SK-N-SH treated with all-trans-retinoic acid at 6 μM for 48 hours (cell line): ENCODE measurements at regions not wholly inside any gene's neighbourhood (a gene's known extent, or its start where the extent isn't known, plus 50 kb on each side); places are given as distances from the start of the nearest gene placed in this dataset.
A peak's percentile ranks its signal among the peaks of the same experiment; 100 is the strongest.

Experiments
- ATAC-seq: fragments of 200-7000 bp; cut with Tn5 transposase; 3 replicates; pipeline ENCODE4 v1.9.1; 2020; ENCODE audit warnings: mild to moderate bottlenecking, moderate library complexity
- ARNTL ChIP-seq: fragments of 450-650 bp; formaldehyde crosslinking; IDR thresholded peaks from 2 replicates; pipeline ENCODE4 v1.5.0; 2020; ENCODE audit warnings: low read depth, mild to moderate bottlenecking, moderate library complexity, borderline replicate concordance
- BACH2 ChIP-seq: fragments of 250-450 bp; sonication (Bioruptor Pico); IDR thresholded peaks from 2 replicates; pipeline ENCODE4 v1.9.0; 2021; ENCODE audit warnings: mild to moderate bottlenecking, borderline replicate concordance
- CSDC2 ChIP-seq: fragments of 250-450 bp; sonication (Bioruptor Pico); IDR thresholded peaks from 2 replicates; pipeline ENCODE4 v1.5.0; 2020; ENCODE audit warnings: mild to moderate bottlenecking, moderate library complexity
- ESRRG ChIP-seq: fragments of 250-450 bp; sonication (Bioruptor Pico); IDR thresholded peaks from 2 replicates; pipeline ENCODE4 v1.6.1; 2021; ENCODE audit warnings: mild to moderate bottlenecking
- ISL1 ChIP-seq: fragments of 250-450 bp; sonication (Bioruptor Pico); IDR thresholded peaks from 2 replicates; pipeline ENCODE4 v2.1.2; 2022; ENCODE audit warnings: mild to moderate bottlenecking, moderate library complexity
- OSR1 ChIP-seq: fragments of 250-450 bp; sonication (Bioruptor Pico); IDR thresholded peaks from 2 replicates; pipeline ENCODE4 v1.8.0; 2022; ENCODE audit warnings: moderate library complexity, mild to moderate bottlenecking, inconsistent platforms
- PATZ1 ChIP-seq: fragments of 250-450 bp; sonication (Bioruptor Pico); IDR thresholded peaks from 2 replicates; pipeline ENCODE4 v1.8.0; 2020; ENCODE audit warnings: mild to moderate bottlenecking, moderate library complexity, borderline replicate concordance
- PPARA ChIP-seq: fragments of 250-450 bp; sonication (Bioruptor Pico); IDR thresholded peaks from 2 replicates; pipeline ENCODE4 v1.5.0; 2020; ENCODE audit warnings: mild to moderate bottlenecking, borderline replicate concordance
- RARB ChIP-seq: fragments of 250-450 bp; sonication (Bioruptor Pico); IDR thresholded peaks from 2 replicates; pipeline ENCODE4 v1.8.0; 2021; ENCODE audit warnings: mild to moderate bottlenecking, moderate library complexity
- SNAI2 ChIP-seq: fragments of 250-450 bp; sonication (Bioruptor Pico); IDR thresholded peaks from 2 replicates; pipeline ENCODE4 v1.5.0; 2020; ENCODE audit warnings: mild to moderate bottlenecking, moderate library complexity
- TCF4 ChIP-seq: fragments of 250-450 bp; sonication (Bioruptor Pico); IDR thresholded peaks from 2 replicates; pipeline ENCODE4 v1.8.0; 2021; ENCODE audit warnings: mild to moderate bottlenecking, moderate library complexity, borderline replicate concordance
- TOX ChIP-seq: fragments of 250-450 bp; sonication (Bioruptor Pico); IDR thresholded peaks from 2 replicates; pipeline ENCODE4 v1.8.0; 2021; ENCODE audit warnings: mild to moderate bottlenecking, moderate library complexity, borderline replicate concordance
- TSHZ2 ChIP-seq: fragments of 250-450 bp; sonication (Bioruptor Pico); IDR thresholded peaks from 2 replicates; pipeline ENCODE4 v1.5.0; 2020; ENCODE audit warnings: mild to moderate bottlenecking, moderate library complexity
- ZC3H10 ChIP-seq: fragments of 250-450 bp; sonication (Bioruptor Pico); IDR thresholded peaks from 2 replicates; pipeline ENCODE4 v1.5.1; 2021; ENCODE audit warnings: mild to moderate bottlenecking, moderate library complexity
- ZFP3 ChIP-seq: fragments of 250-450 bp; sonication (Bioruptor Pico); IDR thresholded peaks from 2 replicates; pipeline ENCODE4 v1.5.0; 2020; ENCODE audit warnings: mild to moderate bottlenecking, moderate library complexity
- ZFP30 ChIP-seq: fragments of 450-650 bp; formaldehyde crosslinking; IDR thresholded peaks from 2 replicates; pipeline ENCODE4 v1.5.0; 2022; ENCODE audit warnings: mild to moderate bottlenecking, moderate library complexity
- ZNF565 ChIP-seq: fragments of 450-650 bp; formaldehyde crosslinking; conservative IDR thresholded peaks from 2 replicates; pipeline ENCODE4 v1.5.0; 2020; ENCODE audit warnings: low read depth, mild to moderate bottlenecking, moderate library complexity
- ZNF8 ChIP-seq: fragments of 450-650 bp; formaldehyde crosslinking; IDR thresholded peaks from 2 replicates; pipeline ENCODE4 v1.5.0; 2020; ENCODE audit warnings: mild to moderate bottlenecking, moderate library complexity

- no peak for TF ChIP-seq OSR1 (CRISPR knock-in tag)
- TF ChIP-seq BACH2 (CRISPR knock-in tag) = peak; percentile 26; the same call in 1 of the 2 replicates
- no peak for TF ChIP-seq ESRRG (CRISPR knock-in tag)
- no peak for TF ChIP-seq SNAI2
- no peak for TF ChIP-seq ZC3H10 (CRISPR knock-in tag)
- peak; percentile 73; the same call in 1 of the 2 replicates for TF ChIP-seq TSHZ2 (CRISPR knock-in tag)
- TF ChIP-seq, all 23 proteins: peak for 7
These were observed 281.5 kb upstream of the KLF3 start (continued) for GRCh38 chr4:38382520-38382919.

- ATAC-seq = no peak
- 0 out of 2 replicates have a peak, but pooled peaks have one; percentile 11 for TF ChIP-seq PPARA (CRISPR knock-in tag)
- TF ChIP-seq ARNTL (CRISPR knock-in tag) = no peak
- no peak for TF ChIP-seq OSR1 (CRISPR knock-in tag)
These were observed 280.3 kb upstream of the KLF3 start for GRCh38 chr4:38383646-38384121.

GRCh38 chr4:38385093-38386004 is 278.6 kb upstream of the KLF3 start:
- ATAC-seq = no peak
- no peak for TF ChIP-seq ZFP30 (CRISPR knock-in tag)
- no peak for TF ChIP-seq TSHZ2 (CRISPR knock-in tag)
- TF ChIP-seq ISL1 (CRISPR knock-in tag) = no peak
- no peak for TF ChIP-seq PPARA (CRISPR knock-in tag)
- no peak for TF ChIP-seq ZNF8 (CRISPR knock-in tag)
- no peak for TF ChIP-seq TOX
- no peak for TF ChIP-seq SNAI2

GRCh38 chr4:38386005-38386551 is 277.9 kb upstream of the KLF3 start:
- TF ChIP-seq OSR1 (CRISPR knock-in tag) (no peak), PATZ1 (CRISPR knock-in tag) (no peak), RARB (CRISPR knock-in tag) (no peak), SNAI2 (no peak)
- ATAC-seq = no peak

GRCh38 chr4:38386654-38387188 is 277.3 kb upstream of the KLF3 start:
- TF ChIP-seq ZNF8 (CRISPR knock-in tag) (no peak), CSDC2 (CRISPR knock-in tag) (no peak), ZC3H10 (CRISPR knock-in tag) (no peak), SNAI2 (no peak), ZNF565 (CRISPR knock-in tag) (no peak), ZFP3 (CRISPR knock-in tag) (no peak), TOX (no peak), PATZ1 (CRISPR knock-in tag) (no peak), ESRRG (CRISPR knock-in tag) (no peak), TCF4 (CRISPR knock-in tag) (no peak)
- no peak for ATAC-seq
